H7 (cell line): ENCODE measurements at regions not wholly inside any gene's neighbourhood (a gene's known extent, or its start where the extent isn't known, plus 50 kb on each side); places are given as distances from the start of the nearest gene placed in this dataset.
"Not testable (repeated sequence)": the region's sequence is repeated elsewhere in the genome, so short reads cannot be mapped to it uniquely, and the experiment has no call there.

ENCODE experiments used
- DNase-seq: peaks from one replicate; pipeline ENCODE4 v3.0.0; 2012
- H3K27me3 ChIP-seq: 2 replicates; pipeline ENCODE4 v1.6.0; 2011; ENCODE audit warnings: mild to moderate bottlenecking, low read length; ENCODE audit not compliant: control insufficient read depth, insufficient read depth
- H3K36me3 ChIP-seq: replicated peaks from 2 replicates; pipeline ENCODE4 v1.5.1; 2011; ENCODE audit warnings: low read length; ENCODE audit not compliant: control insufficient read depth, insufficient read depth
- H3K4me3 ChIP-seq: 2 replicates; pipeline ENCODE4 v1.5.1; 2011; ENCODE audit warnings: low read depth, mild to moderate bottlenecking, control low read depth, low read length, moderate library complexity; ENCODE audit not compliant: insufficient read depth

GRCh38 chr16:62732092-62732491, 695.9 kb upstream of the CDH8 start:
- Histone ChIP-seq H3K4me3 (no peak overlapping the region), H3K36me3 (no peaks in the 10 kb centered on the region), H3K27me3 (no peaks in the 10 kb centered on the region)
- no peak for DNase-seq

DNA sequence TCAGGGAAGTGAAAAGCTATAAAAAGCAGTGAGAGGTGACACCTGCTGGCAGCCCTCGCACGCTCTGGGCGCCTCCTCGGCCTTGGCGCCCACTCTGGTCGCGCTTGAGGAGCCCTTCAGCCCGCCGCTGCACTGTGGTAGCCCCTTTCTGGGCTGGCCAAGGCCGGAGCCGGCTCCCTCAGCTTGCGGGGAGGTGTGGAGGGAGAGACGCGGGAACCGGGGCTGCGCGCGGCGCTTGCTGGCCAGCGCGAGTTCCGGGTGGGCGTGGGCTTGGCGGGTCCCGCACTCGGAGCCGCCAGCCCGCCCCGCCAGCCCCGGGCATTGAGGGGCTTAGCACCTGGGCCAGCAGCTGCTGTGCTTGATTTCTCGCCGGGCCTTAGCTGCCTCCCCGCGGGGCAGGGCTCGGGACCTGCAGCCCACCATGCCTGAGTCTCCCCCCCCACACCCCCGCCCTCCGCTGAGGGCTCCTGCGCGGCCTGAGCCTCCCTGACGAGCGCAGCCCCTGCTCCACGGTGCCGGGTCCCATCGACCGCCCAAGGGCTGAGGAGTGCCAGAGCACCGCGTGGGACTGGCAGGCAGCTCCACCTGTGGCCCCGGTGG, 688.5 kb upstream of the CDH8 start:
- not testable (repeated sequence) for DNase-seq, H3K27me3 ChIP-seq, H3K4me3 ChIP-seq, H3K36me3 ChIP-seq

GRCh38 chr16:62720651-62721050, 684.4 kb upstream of the CDH8 start:
- H3K36me3 ChIP-seq, result no peaks in the 10 kb centered on the region
- DNase-seq, result no peak
- no peaks in the 10 kb centered on the region for H3K27me3 ChIP-seq
- no peak overlapping the region for H3K4me3 ChIP-seq

DNA sequence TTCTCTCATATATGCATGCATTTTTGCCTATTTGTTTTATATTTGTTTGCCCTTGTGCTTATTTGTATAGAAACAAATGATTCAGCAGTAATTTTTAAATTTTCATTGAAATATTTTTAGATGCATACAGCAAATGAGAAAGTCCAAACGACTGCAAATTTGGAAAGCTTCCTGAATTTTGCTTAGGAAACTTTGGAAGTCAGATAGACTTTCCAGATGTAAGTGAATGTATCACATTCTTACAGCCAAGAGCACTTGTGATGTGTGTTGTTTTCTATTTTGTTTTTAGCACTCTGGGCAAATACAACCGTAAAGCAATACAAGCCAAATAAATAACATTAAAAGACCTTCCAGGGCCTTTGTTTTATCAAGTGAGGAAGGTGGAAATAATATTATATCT, 680.8 kb upstream of the CDH8 start:
- no peaks in the 10 kb centered on the region for H3K27me3 ChIP-seq
- no peak overlapping the region for H3K4me3 ChIP-seq
- no peaks in the 10 kb centered on the region for H3K36me3 ChIP-seq
- DNase-seq, result no peak

DNA sequence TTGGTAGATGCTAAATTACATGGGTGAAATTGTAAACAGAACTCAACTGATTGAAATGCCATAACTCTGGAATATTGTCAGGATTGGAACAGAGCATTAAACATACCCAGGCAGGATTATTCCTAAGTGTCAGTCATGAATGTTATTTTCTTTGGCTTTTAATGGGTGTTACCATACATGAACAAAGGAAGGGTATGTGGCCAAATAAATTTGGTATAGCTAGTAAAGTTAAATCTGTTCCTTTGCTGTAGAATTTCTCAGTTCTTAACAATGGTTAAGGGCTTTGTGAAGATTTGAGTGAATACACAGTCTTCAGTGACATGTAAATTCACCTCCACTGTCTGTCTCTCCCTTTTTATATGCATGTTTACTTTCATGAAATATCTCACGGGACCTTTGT, 679.5 kb upstream of the CDH8 start:
- H3K27me3 ChIP-seq, result no peaks in the 10 kb centered on the region
- no peaks in the 10 kb centered on the region for H3K36me3 ChIP-seq
- H3K4me3 ChIP-seq, result no peak overlapping the region
- no peak for DNase-seq

- no peaks in the 10 kb centered on the region for H3K27me3 ChIP-seq
- no peaks in the 10 kb centered on the region for H3K36me3 ChIP-seq
- no peak overlapping the region for H3K4me3 ChIP-seq
- DNase-seq, result no peak
These were observed 676.3 kb upstream of the CDH8 start for GRCh38 chr16:62712566-62712965.

- no peaks in the 10 kb centered on the region for H3K27me3 ChIP-seq
- H3K4me3 ChIP-seq, result no peak overlapping the region
- peak; percentile 38 for DNase-seq
- H3K36me3 ChIP-seq, result no peaks in the 10 kb centered on the region
These were observed 675.6 kb upstream of the CDH8 start for GRCh38 chr16:62711797-62712196.

GRCh38 chr16:62709794-62710193, 673.6 kb upstream of the CDH8 start:
- H3K36me3 ChIP-seq, result no peaks in the 10 kb centered on the region
- H3K4me3 ChIP-seq, result no peak overlapping the region
- no peaks in the 10 kb centered on the region for H3K27me3 ChIP-seq
- no peak for DNase-seq

- no peak overlapping the region for H3K4me3 ChIP-seq
- no peaks in the 10 kb centered on the region for H3K36me3 ChIP-seq
- no peak for DNase-seq
- no peaks in the 10 kb centered on the region for H3K27me3 ChIP-seq
These were observed 665.2 kb upstream of the CDH8 start for GRCh38 chr16:62701426-62701825.

GRCh38 chr16:62700426-62701294, 664.4 kb upstream of the CDH8 start:
- H3K27me3 ChIP-seq, result no peaks in the 10 kb centered on the region
- no peak for DNase-seq
- no peak overlapping the region for H3K4me3 ChIP-seq
- no peaks in the 10 kb centered on the region for H3K36me3 ChIP-seq

GRCh38 chr16:62692685-62693084, 656.4 kb upstream of the CDH8 start:
- Histone ChIP-seq H3K27me3 (no peaks in the 10 kb centered on the region), H3K4me3 (no peak overlapping the region), H3K36me3 (no peaks in the 10 kb centered on the region)
- no peak for DNase-seq

- Histone ChIP-seq H3K36me3 (no peaks in the 10 kb centered on the region), H3K27me3 (no peaks in the 10 kb centered on the region), H3K4me3 (no peak overlapping the region)
- DNase-seq, result no peak
These were observed 645.6 kb upstream of the CDH8 start for GRCh38 chr16:62681819-62682218.

GRCh38 chr16:62678796-62679195, 642.6 kb upstream of the CDH8 start:
- no peak for DNase-seq
- H3K36me3 ChIP-seq, result no peaks in the 10 kb centered on the region
- H3K27me3 ChIP-seq, result no peaks in the 10 kb centered on the region
- H3K4me3 ChIP-seq, result no peak overlapping the region

GRCh38 chr16:62676306-62676705, 640.1 kb upstream of the CDH8 start:
- Histone ChIP-seq H3K4me3 (no peak overlapping the region), H3K27me3 (no peaks in the 10 kb centered on the region), H3K36me3 (no peaks in the 10 kb centered on the region)
- DNase-seq, result no peak

DNA sequence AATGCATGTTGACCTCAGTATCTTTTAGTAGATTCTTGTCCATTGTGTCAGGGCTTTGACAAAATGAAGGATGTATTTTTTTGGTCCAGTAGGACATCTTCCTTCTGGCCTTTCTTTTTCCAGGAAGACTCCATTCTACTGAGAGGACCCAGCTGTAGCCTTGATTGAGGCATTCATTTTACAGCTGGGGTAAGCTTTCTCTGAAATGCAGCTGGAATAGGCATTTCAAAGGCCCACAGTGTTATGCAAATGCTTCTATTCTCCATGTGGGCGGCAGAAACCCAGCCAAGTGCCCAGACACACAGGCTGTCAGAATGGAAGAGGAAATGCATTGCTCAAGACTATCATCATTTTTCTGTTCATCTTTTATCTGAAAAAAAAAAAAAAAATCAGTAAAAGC, 629.0 kb upstream of the CDH8 start:
- H3K4me3 ChIP-seq, result no peak overlapping the region
- H3K36me3 ChIP-seq, result no peaks in the 10 kb centered on the region
- DNase-seq, result peak; percentile 37
- no peaks in the 10 kb centered on the region for H3K27me3 ChIP-seq
